H1 (cell line): ENCODE measurements at regions not wholly inside any gene's neighbourhood (a gene's known extent, or its start where the extent isn't known, plus 50 kb on each side); places are given as distances from the start of the nearest gene placed in this dataset.

ENCODE experiments used
- BACH1 ChIP-seq: IDR thresholded peaks from 2 replicates; pipeline ENCODE4 v1.6.1; 2012; ENCODE audit warnings: low read length, improper control_type of control experiment
- HDAC6 ChIP-seq: IDR thresholded peaks from one replicate; pipeline ENCODE4 v1.7.1; 2012; ENCODE audit warnings: low read depth, mild to moderate bottlenecking, inconsistent platforms, low read length, moderate library complexity
- RFX5 ChIP-seq: IDR thresholded peaks from 2 replicates; pipeline ENCODE4 v1.6.1; 2011; ENCODE audit warnings: low read depth, low read length, improper control_type of control experiment, borderline replicate concordance
- TAF1 ChIP-seq: IDR thresholded peaks from 2 replicates; pipeline ENCODE4 v1.6.1; 2011; ENCODE audit warnings: mild to moderate bottlenecking, low read depth, low read length
- YY1 ChIP-seq: IDR thresholded peaks from 2 replicates; pipeline ENCODE4 v1.6.1; 2011; ENCODE audit warnings: low read depth, mild to moderate bottlenecking, low read length
- ZNF274 ChIP-seq: IDR thresholded peaks from 2 replicates; pipeline ENCODE4 v1.7.0; 2012; ENCODE audit warnings: low read length, borderline replicate concordance; ENCODE audit errors: extremely low read depth
- TF ChIP-seq, protein P1 (sequence below): fragments of 300-600 bp; sonication (generic); IDR thresholded peaks from 2 replicates; pipeline ENCODE4 v1.7.1; 2012; ENCODE audit warnings: low read length, moderate library complexity, mild to moderate bottlenecking, inconsistent platforms; ENCODE audit not compliant: insufficient replicate concordance

DNA sequence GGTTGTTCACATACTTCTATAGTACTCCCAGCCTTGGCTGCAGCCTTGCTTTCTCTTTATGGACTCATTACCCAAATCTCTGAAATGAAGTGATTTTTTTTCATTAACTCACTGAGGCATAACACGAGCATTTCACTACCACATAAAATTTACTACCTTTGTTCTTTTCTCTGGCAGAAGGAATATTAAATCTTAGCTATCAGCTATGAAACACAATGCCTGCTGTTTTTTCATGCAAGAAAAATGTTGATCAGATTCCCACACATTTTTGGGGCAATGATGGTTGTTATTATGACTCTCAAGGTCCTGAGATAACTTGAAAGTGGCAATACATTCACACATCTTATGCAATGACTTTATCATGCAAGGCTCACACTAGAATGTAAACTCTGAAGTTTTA, 225.3 kb upstream of the ATP2B1 start (continued):
- TF ChIP-seq, protein P1, sequence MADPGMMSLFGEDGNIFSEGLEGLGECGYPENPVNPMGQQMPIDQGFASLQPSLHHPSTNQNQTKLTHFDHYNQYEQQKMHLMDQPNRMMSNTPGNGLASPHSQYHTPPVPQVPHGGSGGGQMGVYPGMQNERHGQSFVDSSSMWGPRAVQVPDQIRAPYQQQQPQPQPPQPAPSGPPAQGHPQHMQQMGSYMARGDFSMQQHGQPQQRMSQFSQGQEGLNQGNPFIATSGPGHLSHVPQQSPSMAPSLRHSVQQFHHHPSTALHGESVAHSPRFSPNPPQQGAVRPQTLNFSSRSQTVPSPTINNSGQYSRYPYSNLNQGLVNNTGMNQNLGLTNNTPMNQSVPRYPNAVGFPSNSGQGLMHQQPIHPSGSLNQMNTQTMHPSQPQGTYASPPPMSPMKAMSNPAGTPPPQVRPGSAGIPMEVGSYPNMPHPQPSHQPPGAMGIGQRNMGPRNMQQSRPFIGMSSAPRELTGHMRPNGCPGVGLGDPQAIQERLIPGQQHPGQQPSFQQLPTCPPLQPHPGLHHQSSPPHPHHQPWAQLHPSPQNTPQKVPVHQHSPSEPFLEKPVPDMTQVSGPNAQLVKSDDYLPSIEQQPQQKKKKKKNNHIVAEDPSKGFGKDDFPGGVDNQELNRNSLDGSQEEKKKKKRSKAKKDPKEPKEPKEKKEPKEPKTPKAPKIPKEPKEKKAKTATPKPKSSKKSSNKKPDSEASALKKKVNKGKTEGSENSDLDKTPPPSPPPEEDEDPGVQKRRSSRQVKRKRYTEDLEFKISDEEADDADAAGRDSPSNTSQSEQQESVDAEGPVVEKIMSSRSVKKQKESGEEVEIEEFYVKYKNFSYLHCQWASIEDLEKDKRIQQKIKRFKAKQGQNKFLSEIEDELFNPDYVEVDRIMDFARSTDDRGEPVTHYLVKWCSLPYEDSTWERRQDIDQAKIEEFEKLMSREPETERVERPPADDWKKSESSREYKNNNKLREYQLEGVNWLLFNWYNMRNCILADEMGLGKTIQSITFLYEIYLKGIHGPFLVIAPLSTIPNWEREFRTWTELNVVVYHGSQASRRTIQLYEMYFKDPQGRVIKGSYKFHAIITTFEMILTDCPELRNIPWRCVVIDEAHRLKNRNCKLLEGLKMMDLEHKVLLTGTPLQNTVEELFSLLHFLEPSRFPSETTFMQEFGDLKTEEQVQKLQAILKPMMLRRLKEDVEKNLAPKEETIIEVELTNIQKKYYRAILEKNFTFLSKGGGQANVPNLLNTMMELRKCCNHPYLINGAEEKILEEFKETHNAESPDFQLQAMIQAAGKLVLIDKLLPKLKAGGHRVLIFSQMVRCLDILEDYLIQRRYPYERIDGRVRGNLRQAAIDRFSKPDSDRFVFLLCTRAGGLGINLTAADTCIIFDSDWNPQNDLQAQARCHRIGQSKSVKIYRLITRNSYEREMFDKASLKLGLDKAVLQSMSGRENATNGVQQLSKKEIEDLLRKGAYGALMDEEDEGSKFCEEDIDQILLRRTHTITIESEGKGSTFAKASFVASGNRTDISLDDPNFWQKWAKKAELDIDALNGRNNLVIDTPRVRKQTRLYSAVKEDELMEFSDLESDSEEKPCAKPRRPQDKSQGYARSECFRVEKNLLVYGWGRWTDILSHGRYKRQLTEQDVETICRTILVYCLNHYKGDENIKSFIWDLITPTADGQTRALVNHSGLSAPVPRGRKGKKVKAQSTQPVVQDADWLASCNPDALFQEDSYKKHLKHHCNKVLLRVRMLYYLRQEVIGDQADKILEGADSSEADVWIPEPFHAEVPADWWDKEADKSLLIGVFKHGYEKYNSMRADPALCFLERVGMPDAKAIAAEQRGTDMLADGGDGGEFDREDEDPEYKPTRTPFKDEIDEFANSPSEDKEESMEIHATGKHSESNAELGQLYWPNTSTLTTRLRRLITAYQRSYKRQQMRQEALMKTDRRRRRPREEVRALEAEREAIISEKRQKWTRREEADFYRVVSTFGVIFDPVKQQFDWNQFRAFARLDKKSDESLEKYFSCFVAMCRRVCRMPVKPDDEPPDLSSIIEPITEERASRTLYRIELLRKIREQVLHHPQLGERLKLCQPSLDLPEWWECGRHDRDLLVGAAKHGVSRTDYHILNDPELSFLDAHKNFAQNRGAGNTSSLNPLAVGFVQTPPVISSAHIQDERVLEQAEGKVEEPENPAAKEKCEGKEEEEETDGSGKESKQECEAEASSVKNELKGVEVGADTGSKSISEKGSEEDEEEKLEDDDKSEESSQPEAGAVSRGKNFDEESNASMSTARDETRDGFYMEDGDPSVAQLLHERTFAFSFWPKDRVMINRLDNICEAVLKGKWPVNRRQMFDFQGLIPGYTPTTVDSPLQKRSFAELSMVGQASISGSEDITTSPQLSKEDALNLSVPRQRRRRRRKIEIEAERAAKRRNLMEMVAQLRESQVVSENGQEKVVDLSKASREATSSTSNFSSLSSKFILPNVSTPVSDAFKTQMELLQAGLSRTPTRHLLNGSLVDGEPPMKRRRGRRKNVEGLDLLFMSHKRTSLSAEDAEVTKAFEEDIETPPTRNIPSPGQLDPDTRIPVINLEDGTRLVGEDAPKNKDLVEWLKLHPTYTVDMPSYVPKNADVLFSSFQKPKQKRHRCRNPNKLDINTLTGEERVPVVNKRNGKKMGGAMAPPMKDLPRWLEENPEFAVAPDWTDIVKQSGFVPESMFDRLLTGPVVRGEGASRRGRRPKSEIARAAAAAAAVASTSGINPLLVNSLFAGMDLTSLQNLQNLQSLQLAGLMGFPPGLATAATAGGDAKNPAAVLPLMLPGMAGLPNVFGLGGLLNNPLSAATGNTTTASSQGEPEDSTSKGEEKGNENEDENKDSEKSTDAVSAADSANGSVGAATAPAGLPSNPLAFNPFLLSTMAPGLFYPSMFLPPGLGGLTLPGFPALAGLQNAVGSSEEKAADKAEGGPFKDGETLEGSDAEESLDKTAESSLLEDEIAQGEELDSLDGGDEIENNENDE: no peak
- TF ChIP-seq TAF1 (no peak), HDAC6 (no peak), RFX5 (no peak), BACH1 (no peak), ZNF274 (no peak), YY1 (no peak)
